Spleen (tissue), 11 donors: ENCODE measurements at regions not wholly inside any gene's neighbourhood (a gene's known extent, or its start where the extent isn't known, plus 50 kb on each side); places are given as distances from the start of the nearest gene placed in this dataset.

ENCODE experiments used
- DNase-seq: peaks from one replicate; pipeline ENCODE4 v3.0.0-alpha.2; 2020
- H3K27ac ChIP-seq, 8 donors: fragments of 200-600 bp; sonication (generic) in 7 of 8; 1 replicate in 4 of 8; 2 replicates in 4 of 8; pipeline versions ENCODE4 v1.5.0 to v1.8.0; 2016 to 2021; ENCODE audit warnings: inconsistent platforms in 4 of 8, mild to moderate bottlenecking in 4 of 8, moderate library complexity in 1 of 8
- H3K27me3 ChIP-seq, 7 donors: fragments of 200-600 bp; sonication (generic) in 6 of 7; replicated peaks in 1 of 7; 1 replicate in 4 of 7; 2 replicates in 3 of 7; pipeline versions ENCODE4 v1.5.0 to v1.8.0; 2016 to 2021; ENCODE audit warnings: inconsistent platforms in 3 of 7, mild to moderate bottlenecking in 1 of 7
- H3K36me3 ChIP-seq, 6 donors: fragments of 200-600 bp; sonication (generic) in 5 of 6; 1 replicate in 4 of 6; 2 replicates in 2 of 6; pipeline versions ENCODE4 v1.5.0 to v1.8.0; 2016 to 2021; ENCODE audit warnings: inconsistent platforms in 2 of 6
- H3K4me1 ChIP-seq, 6 donors: fragments of 200-600 bp; sonication (generic) in 5 of 6; 1 replicate in 3 of 6; 2 replicates in 3 of 6; pipeline versions ENCODE4 v1.5.0 to v1.8.0; 2016 to 2021; ENCODE audit warnings: inconsistent platforms in 3 of 6
- H3K4me3 ChIP-seq, 8 donors: fragments of 200-600 bp; sonication (generic) in 7 of 8; 1 replicate in 4 of 8; 2 replicates in 4 of 8; pipeline versions ENCODE4 v1.5.0 to v1.8.0; 2016 to 2021; ENCODE audit warnings: inconsistent platforms in 4 of 8, mild to moderate bottlenecking in 4 of 8, moderate library complexity in 2 of 8
- H3K9me3 ChIP-seq, 8 donors: fragments of 200-600 bp; sonication (generic) in 7 of 8; 1 replicate in 4 of 8; 2 replicates in 4 of 8; pipeline versions ENCODE4 v1.5.0 to v1.8.0; 2016 to 2021; ENCODE audit warnings: inconsistent platforms in 4 of 8
- POLR2A ChIP-seq, 3 donors: fragments of 450-650 bp; IDR thresholded peaks; one replicate each; pipeline ENCODE4 v1.5.1; 2017; ENCODE audit warnings: antibody characterized with exemption in 3 of 3, mild to moderate bottlenecking in 1 of 3
- POLR2AphosphoS5 ChIP-seq, 3 donors: sonication (generic); formaldehyde crosslinking; IDR thresholded peaks; one replicate each; pipeline ENCODE4 v1.5.1; 2017; ENCODE audit warnings: antibody characterized with exemption in 3 of 3
- WGBS, 5 donors: extraction: QIAGEN DNeasy Blood & Tissue Kit in 3 of 5; methylation state at CpG; one replicate each; pipeline versions ENCODE4 v1.1.5 to v1.1.7; 2013 to 2018; 5-methylcytosine and 5-hydroxymethylcytosine counted together
- intact Hi-C: fragments of 100-400 bp; cut with DNase I; formaldehyde crosslinking; loops from one replicate; pipeline ENCODE4 v1.15.0; 2023; ENCODE audit warnings: low total_unique reads
- TF ChIP-seq, protein P1 (sequence below), 11 experiments: fragments of 200-600 bp in 7 of 11; fragments of 450-650 bp in 4 of 11; sonication (generic) in 4 of 11; IDR thresholded peaks in 8 of 11; conservative IDR thresholded peaks in 3 of 11; 1 replicate in 7 of 11; 2 replicates in 4 of 11; pipeline versions ENCODE4 v1.4.0 to v1.8.0; 2016 to 2021; ENCODE audit warnings: antibody characterized with exemption in 11 of 11, inconsistent platforms in 4 of 11, mild to moderate bottlenecking in 1 of 11
- donor health status: healthy with polysubstance abuse.
- donor health status: DM: no; HTN: no; CAD: no; lungs with moderate emphysema.
- donor health status: DM: no; HTN: no; CAD: no.
- donor health status: Bipolar disorder and iron deficiency.
- donor health status: healthy.
- donor health status: DM: no; HTN: no; CAD: no.
- donor health status: DM: yes; HTN: yes; CAD: no.

DNA sequence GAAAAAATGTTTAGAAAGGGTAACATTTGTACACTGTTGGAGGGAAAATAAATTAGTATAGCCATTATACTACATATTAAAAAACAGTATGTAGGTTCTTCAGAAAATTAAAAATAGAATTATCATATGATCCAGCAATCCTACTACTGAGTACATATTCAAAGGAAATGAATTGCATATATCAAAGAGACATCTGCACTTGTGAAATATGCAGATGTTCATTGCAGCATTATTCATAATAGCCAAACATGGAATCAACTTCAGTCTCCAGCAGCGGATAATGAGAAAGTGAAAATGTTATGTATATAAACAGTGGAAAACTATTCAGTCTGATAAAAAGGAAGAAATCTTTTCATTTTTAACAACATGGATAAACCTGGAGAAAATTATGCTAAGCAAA is 695.5 kb downstream of the SLCO4C1 start:
- Histone ChIP-seq H3K27ac (no peak overlapping the region), H3K36me3 (no peaks in the 10 kb centered on the region), H3K4me3 (no peak overlapping the region), H3K9me3 (peaks cover 0 to 20% (median 11%) of the 10 kb centered on the region in 8 donors), H3K27me3 (no peaks in the 10 kb centered on the region), H3K4me1 (no peaks in the 10 kb centered on the region)
- WGBS, 5 donors: 86 to 97% (median 95%) methylated on average over 1 of the region's 1 CpG
- no peak for DNase-seq
- intact Hi-C loops: no loop called here
- TF ChIP-seq, protein P1, sequence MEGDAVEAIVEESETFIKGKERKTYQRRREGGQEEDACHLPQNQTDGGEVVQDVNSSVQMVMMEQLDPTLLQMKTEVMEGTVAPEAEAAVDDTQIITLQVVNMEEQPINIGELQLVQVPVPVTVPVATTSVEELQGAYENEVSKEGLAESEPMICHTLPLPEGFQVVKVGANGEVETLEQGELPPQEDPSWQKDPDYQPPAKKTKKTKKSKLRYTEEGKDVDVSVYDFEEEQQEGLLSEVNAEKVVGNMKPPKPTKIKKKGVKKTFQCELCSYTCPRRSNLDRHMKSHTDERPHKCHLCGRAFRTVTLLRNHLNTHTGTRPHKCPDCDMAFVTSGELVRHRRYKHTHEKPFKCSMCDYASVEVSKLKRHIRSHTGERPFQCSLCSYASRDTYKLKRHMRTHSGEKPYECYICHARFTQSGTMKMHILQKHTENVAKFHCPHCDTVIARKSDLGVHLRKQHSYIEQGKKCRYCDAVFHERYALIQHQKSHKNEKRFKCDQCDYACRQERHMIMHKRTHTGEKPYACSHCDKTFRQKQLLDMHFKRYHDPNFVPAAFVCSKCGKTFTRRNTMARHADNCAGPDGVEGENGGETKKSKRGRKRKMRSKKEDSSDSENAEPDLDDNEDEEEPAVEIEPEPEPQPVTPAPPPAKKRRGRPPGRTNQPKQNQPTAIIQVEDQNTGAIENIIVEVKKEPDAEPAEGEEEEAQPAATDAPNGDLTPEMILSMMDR (IDR thresholded peaks at IDR 0.05 in 8 of 11, conservative IDR thresholded peaks at IDR 0.05 in 3 of 11): no peak
- TF ChIP-seq POLR2AphosphoS5 (IDR thresholded peaks at IDR 0.05) (no peak), POLR2A (IDR thresholded peaks at IDR 0.05) (no peak)

DNA sequence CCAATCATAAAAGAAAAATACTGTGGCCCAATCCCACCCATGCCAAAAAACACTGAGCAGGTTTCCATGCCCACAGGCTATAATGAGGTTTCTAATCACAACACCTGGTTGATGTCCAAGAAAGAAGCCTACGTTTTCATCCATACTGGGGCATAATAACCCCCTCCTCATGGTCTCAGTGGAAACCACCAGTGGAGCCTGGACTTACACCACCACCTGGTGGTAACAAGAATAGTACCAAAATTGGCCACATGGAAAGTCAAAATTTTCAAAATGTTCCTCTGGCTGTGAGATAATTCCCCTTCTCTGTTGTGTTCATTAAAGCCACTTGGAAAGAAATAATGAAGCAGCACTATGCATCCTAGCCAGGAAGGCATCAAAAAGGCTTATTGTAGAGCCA is 687.3 kb upstream of the ST8SIA4 start:
- Histone ChIP-seq H3K4me3 (no peak overlapping the region), H3K36me3 (no peaks in the 10 kb centered on the region), H3K9me3 (peaks cover 0 to 13% (median 9%) of the 10 kb centered on the region in 8 donors), H3K27ac (no peak overlapping the region), H3K27me3 (no peaks in the 10 kb centered on the region), H3K4me1 (no peaks in the 10 kb centered on the region)
- intact Hi-C loops: no loop called here
- TF ChIP-seq POLR2A (IDR thresholded peaks at IDR 0.05) (no peak), POLR2AphosphoS5 (IDR thresholded peaks at IDR 0.05) (no peak)
- TF ChIP-seq, protein P1 (IDR thresholded peaks at IDR 0.05 in 8 of 11, conservative IDR thresholded peaks at IDR 0.05 in 3 of 11): no peak
- DNase-seq: no peak
- 39 to 53% (median 46%) methylated on average over 1 of the region's 1 CpG for WGBS, 5 donors

DNA sequence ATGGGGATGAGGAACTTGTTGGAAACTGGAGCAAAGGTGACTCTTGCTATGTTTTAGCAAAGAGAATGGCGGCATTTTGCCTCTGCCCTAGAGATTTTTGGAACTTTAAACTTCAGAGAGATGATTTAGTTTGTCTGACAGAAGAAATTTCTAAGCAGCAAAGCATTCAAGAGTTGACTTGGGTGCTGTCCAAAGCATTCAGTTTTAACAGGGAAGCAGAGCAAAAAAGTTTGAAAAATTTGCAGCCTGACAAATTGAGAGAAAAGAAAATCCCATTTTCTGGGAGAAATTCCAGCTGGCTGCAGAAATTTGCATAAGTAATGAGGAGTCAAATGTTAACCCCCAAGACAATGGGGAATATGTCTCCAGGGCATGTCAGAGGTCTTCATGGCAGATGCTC is 682.3 kb upstream of the ST8SIA4 start:
- TF ChIP-seq POLR2A (IDR thresholded peaks at IDR 0.05) (no peak), POLR2AphosphoS5 (IDR thresholded peaks at IDR 0.05) (no peak)
- TF ChIP-seq, protein P1 (IDR thresholded peaks at IDR 0.05 in 8 of 11, conservative IDR thresholded peaks at IDR 0.05 in 3 of 11): no peak
- 66 to 86% (median 71%) methylated on average over 1 of the region's 1 CpG for WGBS, 5 donors

GRCh38 chr5:101580591-101580990 is 677.5 kb upstream of the ST8SIA4 start:
- Histone ChIP-seq H3K4me1 (no peaks in the 10 kb centered on the region), H3K27me3 (no peaks in the 10 kb centered on the region), H3K9me3 (no peaks in the 10 kb centered on the region), H3K27ac (no peak overlapping the region), H3K4me3 (no peak overlapping the region), H3K36me3 (no peaks in the 10 kb centered on the region)
- DNase-seq: no peak
- WGBS, 5 donors: 87 to 97% (median 92%) methylated on average over 3 of the region's 3 CpGs
- TF ChIP-seq, protein P1 (IDR thresholded peaks at IDR 0.05 in 8 of 11, conservative IDR thresholded peaks at IDR 0.05 in 3 of 11): no peak
- TF ChIP-seq POLR2A (IDR thresholded peaks at IDR 0.05) (no peak), POLR2AphosphoS5 (IDR thresholded peaks at IDR 0.05) (no peak)
- intact Hi-C loops: no loop called here

More for the DNA sequence above, 682.3 kb upstream of the ST8SIA4 start:
- Histone ChIP-seq H3K9me3 (no peaks in the 10 kb centered on the region), H3K4me3 (no peak overlapping the region), H3K27ac (no peak overlapping the region), H3K36me3 (no peaks in the 10 kb centered on the region), H3K27me3 (no peaks in the 10 kb centered on the region), H3K4me1 (no peaks in the 10 kb centered on the region)
- no peak for DNase-seq
- intact Hi-C loops: no loop called here
